Caco-2 (cell line): ENCODE measurements at regions not wholly inside any gene's neighbourhood (a gene's known extent, or its start where the extent isn't known, plus 50 kb on each side); places are given as distances from the start of the nearest gene placed in this dataset.

ENCODE experiments used
- BruUV-seq: library from RNA; stranded (reverse); fragments of 400-500 nt; replicated peaks from 2 replicates; lab custom pipeline; 2021; lab: Mats Ljungman, UMichigan
- CTCF ChIA-PET: fragments of 300-600 bp; sonication (Branson Sonifier 250); formaldehyde crosslinking; loops from one replicate; lab custom pipeline; 2022; ENCODE audit warnings: antibody characterized with exemption; lab: Charles Lee
- POLR2A ChIA-PET: fragments of 300-600 bp; sonication (Branson Sonifier 250); formaldehyde crosslinking; loops from one replicate; lab custom pipeline; 2022; ENCODE audit warnings: antibody characterized with exemption; lab: Charles Lee
- DNase-seq, 2 experiments: peaks; one replicate each; pipeline versions ENCODE4 v3.0.0 to v3.0.0-alpha.2; 2020 to 2022
- H3K27me3 ChIP-seq: replicated peaks from 2 replicates; pipeline ENCODE4 v1.6.0; 2011; ENCODE audit warnings: low read length; ENCODE audit not compliant: control insufficient read depth, insufficient read depth
- H3K36me3 ChIP-seq: 2 replicates; pipeline ENCODE4 v1.5.1; 2011; ENCODE audit warnings: low read length; ENCODE audit not compliant: control insufficient read depth, insufficient read depth
- H3K4me1 ChIP-seq: fragments of 250-450 bp; sonication (Bioruptor Pico); 2 replicates; pipeline ENCODE4 v1.5.1; 2020; ENCODE audit warnings: mild to moderate bottlenecking
- H3K4me3 ChIP-seq: 2 replicates; pipeline ENCODE4 v1.5.1; 2011; ENCODE audit warnings: low read depth, mild to moderate bottlenecking, control low read depth, low read length
- H3K9me3 ChIP-seq: fragments of 250-450 bp; sonication (Bioruptor Pico); 2 replicates; pipeline ENCODE4 v1.5.1; 2020; ENCODE audit warnings: mild to moderate bottlenecking, moderate library complexity
- H3K27ac Mint-ChIP-seq: one replicate; pipeline ENCODE4 v1.8.0; 2022; ENCODE audit warnings: mixed read lengths; ENCODE audit not compliant: unreplicated experiment
- H3K27me3 Mint-ChIP-seq: one replicate; pipeline ENCODE4 v1.8.0; 2022; ENCODE audit warnings: mixed read lengths; ENCODE audit not compliant: insufficient read depth, unreplicated experiment
- H3K36me3 Mint-ChIP-seq: one replicate; pipeline ENCODE4 v1.8.0; 2022; ENCODE audit warnings: mild to moderate bottlenecking, mixed read lengths; ENCODE audit not compliant: insufficient read depth, unreplicated experiment
- H3K4me1 Mint-ChIP-seq: one replicate; pipeline ENCODE4 v1.8.0; 2022; ENCODE audit warnings: low read depth, mixed read lengths; ENCODE audit not compliant: unreplicated experiment
- H3K4me3 Mint-ChIP-seq: one replicate; pipeline ENCODE4 v1.8.0; 2022; ENCODE audit warnings: mild to moderate bottlenecking, moderate library complexity, mixed read lengths; ENCODE audit not compliant: unreplicated experiment
- H3K9me3 Mint-ChIP-seq: one replicate; pipeline ENCODE4 v1.8.0; 2022; ENCODE audit warnings: mixed read lengths; ENCODE audit not compliant: unreplicated experiment
- intact Hi-C: fragments of 100-400 bp; cut with micrococcal nuclease; formaldehyde crosslinking; loops from one replicate; pipeline ENCODE4 v1.10.0; 2022; ENCODE audit not compliant: unreplicated experiment
- TF ChIP-seq, protein P1 (sequence below), 2 experiments: fragments of 200-600 bp in 1 of 2; IDR thresholded peaks; 1 replicate in 1 of 2; 2 replicates in 1 of 2; pipeline versions ENCODE4 v1.5.1 to v1.8.0; 2011 to 2022; ENCODE audit warnings: antibody characterized with exemption in 1 of 2, control low read depth in 1 of 2, inconsistent platforms in 1 of 2, low read depth in 1 of 2, low read length in 1 of 2, mild to moderate bottlenecking in 1 of 2, moderate library complexity in 1 of 2; ENCODE audit not compliant: insufficient read depth in 1 of 2, severe bottlenecking in 1 of 2, unreplicated experiment in 1 of 2

DNA sequence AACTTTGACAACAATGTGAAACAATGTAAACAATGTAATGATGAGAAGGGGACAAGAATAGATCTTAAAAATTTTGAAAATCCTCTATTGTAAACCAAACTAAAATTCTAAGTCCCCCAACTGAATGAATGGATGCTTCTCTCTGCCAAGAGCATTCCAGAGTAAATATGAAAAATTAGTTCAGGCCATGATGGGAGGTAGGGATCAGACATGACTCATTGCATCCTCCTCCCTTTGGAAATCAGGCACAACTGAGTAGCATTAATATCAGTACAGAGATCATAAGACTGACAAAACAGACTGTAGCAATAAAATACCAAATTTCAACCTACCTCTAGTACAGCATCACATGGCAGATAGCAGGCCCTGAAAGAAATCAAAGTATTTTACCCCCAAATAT lies 559.9 kb downstream of the C12orf50 start:
- BruUV-seq = no TSS peak
- POLR2A ChIA-PET = no interaction called here
- no peaks in the 10 kb centered on the region for H3K9me3 ChIP-seq
- H3K4me1 ChIP-seq = no peaks in the 10 kb centered on the region
- H3K9me3 Mint-ChIP-seq = no peaks in the 10 kb centered on the region
- CTCF ChIA-PET = no interaction called here
- no peak for DNase-seq
- H3K36me3 ChIP-seq = no peaks in the 10 kb centered on the region
- no peak overlapping the region for H3K4me3 ChIP-seq
- H3K27me3 Mint-ChIP-seq = no peaks in the 10 kb centered on the region
- no peaks in the 10 kb centered on the region for H3K27me3 ChIP-seq
- no peak overlapping the region for H3K27ac Mint-ChIP-seq
- TF ChIP-seq, protein P1, sequence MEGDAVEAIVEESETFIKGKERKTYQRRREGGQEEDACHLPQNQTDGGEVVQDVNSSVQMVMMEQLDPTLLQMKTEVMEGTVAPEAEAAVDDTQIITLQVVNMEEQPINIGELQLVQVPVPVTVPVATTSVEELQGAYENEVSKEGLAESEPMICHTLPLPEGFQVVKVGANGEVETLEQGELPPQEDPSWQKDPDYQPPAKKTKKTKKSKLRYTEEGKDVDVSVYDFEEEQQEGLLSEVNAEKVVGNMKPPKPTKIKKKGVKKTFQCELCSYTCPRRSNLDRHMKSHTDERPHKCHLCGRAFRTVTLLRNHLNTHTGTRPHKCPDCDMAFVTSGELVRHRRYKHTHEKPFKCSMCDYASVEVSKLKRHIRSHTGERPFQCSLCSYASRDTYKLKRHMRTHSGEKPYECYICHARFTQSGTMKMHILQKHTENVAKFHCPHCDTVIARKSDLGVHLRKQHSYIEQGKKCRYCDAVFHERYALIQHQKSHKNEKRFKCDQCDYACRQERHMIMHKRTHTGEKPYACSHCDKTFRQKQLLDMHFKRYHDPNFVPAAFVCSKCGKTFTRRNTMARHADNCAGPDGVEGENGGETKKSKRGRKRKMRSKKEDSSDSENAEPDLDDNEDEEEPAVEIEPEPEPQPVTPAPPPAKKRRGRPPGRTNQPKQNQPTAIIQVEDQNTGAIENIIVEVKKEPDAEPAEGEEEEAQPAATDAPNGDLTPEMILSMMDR (IDR thresholded peaks at IDR 0.05; ENCODE audit: insufficient read depth in 1 of 2, low read depth in 1 of 2, low read length in 1 of 2, severe bottlenecking in 1 of 2, unreplicated experiment in 1 of 2) = no peak
- no peaks in the 10 kb centered on the region for H3K4me1 Mint-ChIP-seq
- no peak overlapping the region for H3K4me3 Mint-ChIP-seq
- H3K36me3 Mint-ChIP-seq = no peaks in the 10 kb centered on the region
- intact Hi-C loops = no loop called here

DNA sequence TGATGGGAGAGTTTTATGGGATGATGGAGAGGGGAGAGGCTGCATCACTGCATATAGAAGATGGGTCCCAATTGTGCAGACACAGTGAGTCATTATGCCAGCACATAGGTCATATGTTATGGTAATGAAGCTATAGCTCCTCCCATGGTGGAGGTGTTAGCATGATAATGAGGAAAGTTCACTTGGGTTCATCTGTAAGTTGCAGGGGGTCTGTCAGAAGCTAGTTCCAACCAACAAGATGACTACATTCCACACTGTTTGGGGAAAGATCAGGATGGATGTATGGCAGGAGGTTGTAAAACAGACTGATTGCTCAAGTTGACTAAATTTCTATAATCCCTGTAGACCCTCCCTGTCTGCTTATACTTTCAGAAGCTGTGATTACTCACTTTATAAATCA lies 561.3 kb downstream of the C12orf50 start:
- no peaks in the 10 kb centered on the region for H3K36me3 ChIP-seq
- H3K9me3 ChIP-seq = no peaks in the 10 kb centered on the region
- no peaks in the 10 kb centered on the region for H3K27me3 ChIP-seq
- no peaks in the 10 kb centered on the region for H3K4me1 ChIP-seq
- no peaks in the 10 kb centered on the region for H3K9me3 Mint-ChIP-seq
- TF ChIP-seq, protein P1 (IDR thresholded peaks at IDR 0.05; ENCODE audit: insufficient read depth in 1 of 2, low read depth in 1 of 2, low read length in 1 of 2, severe bottlenecking in 1 of 2, unreplicated experiment in 1 of 2) = no peak
- no peak overlapping the region for H3K4me3 ChIP-seq
- DNase-seq = no peak
- no TSS peak for BruUV-seq
- intact Hi-C loops = no loop called here
- H3K36me3 Mint-ChIP-seq = no peaks in the 10 kb centered on the region
- ChIA-PET POLR2A (no interaction called here), CTCF (no interaction called here)
- H3K4me1 Mint-ChIP-seq = no peaks in the 10 kb centered on the region
- no peak overlapping the region for H3K4me3 Mint-ChIP-seq
- H3K27me3 Mint-ChIP-seq = no peaks in the 10 kb centered on the region
- no peak overlapping the region for H3K27ac Mint-ChIP-seq

DNA sequence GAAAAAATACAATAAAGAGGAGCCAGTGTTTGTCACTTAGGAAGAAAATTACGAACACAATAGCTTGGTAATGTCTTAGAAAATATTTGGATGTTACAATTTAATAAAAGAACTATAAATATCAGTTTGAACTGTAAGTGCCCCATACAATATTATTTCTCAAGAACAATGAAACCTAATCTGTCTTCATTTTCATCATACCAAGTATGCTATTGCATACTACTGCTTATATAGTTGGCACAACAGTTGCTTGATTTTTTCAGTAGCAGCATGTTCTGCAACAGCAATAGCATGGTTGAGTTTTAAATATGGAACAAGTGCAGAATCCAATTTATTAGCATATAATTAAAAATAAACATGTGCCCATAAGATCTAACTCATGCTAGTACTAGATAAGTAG lies 564.6 kb downstream of the C12orf50 start:
- intact Hi-C loops = no loop called here
- Histone ChIP-seq H3K4me3 (no peak overlapping the region), H3K9me3 (no peaks in the 10 kb centered on the region), H3K36me3 (no peaks in the 10 kb centered on the region), H3K4me1 (no peaks in the 10 kb centered on the region), H3K27me3 (no peaks in the 10 kb centered on the region)
- POLR2A ChIA-PET = no interaction called here
- no peak for DNase-seq
- CTCF ChIA-PET = no interaction called here
- H3K27ac Mint-ChIP-seq = no peak overlapping the region
- H3K4me3 Mint-ChIP-seq = no peak overlapping the region
- peaks cover 12% of the 10 kb centered on the region for H3K9me3 Mint-ChIP-seq
- no peaks in the 10 kb centered on the region for H3K4me1 Mint-ChIP-seq
- no TSS peak for BruUV-seq
- no peaks in the 10 kb centered on the region for H3K36me3 Mint-ChIP-seq
- TF ChIP-seq, protein P1 (IDR thresholded peaks at IDR 0.05; ENCODE audit: insufficient read depth in 1 of 2, low read depth in 1 of 2, low read length in 1 of 2, severe bottlenecking in 1 of 2, unreplicated experiment in 1 of 2) = no peak
- no peaks in the 10 kb centered on the region for H3K27me3 Mint-ChIP-seq
